ENCODE measurements at regions not wholly inside any gene's neighbourhood (a gene's known extent, or its start where the extent isn't known, plus 50 kb on each side); places are given as distances from the start of the nearest gene placed in this dataset.

- TF ChIP-seq CTCF (IDR thresholded peaks at IDR 0.05 in 8 of 11, conservative IDR thresholded peaks at IDR 0.05 in 3 of 11) = no peak
- TF ChIP-seq POLR2AphosphoS5 (IDR thresholded peaks at IDR 0.05) = no peak
Measured at GRCh38 chr18:39515299-39515698, 1949.7 kb upstream of the CELF4 start.
